MM.1S (cell line): ENCODE measurements at regions not wholly inside any gene's neighbourhood (a gene's known extent, or its start where the extent isn't known, plus 50 kb on each side); places are given as distances from the start of the nearest gene placed in this dataset.

Experiments
- DNase-seq: peaks from one replicate; pipeline ENCODE4 v3.0.0-alpha.2; 2015
- H2AFZ ChIP-seq: fragments of 300-600 bp; sonication (generic); 2 replicates; pipeline ENCODE4 v1.6.0; 2016; ENCODE audit warnings: antibody characterized with exemption, low read length
- H3F3A ChIP-seq: fragments of 300-600 bp; sonication (generic); 2 replicates; pipeline ENCODE4 v1.6.1; 2016; ENCODE audit warnings: mild to moderate bottlenecking, antibody characterized with exemption, low read length, moderate library complexity, mixed read lengths; ENCODE audit not compliant: insufficient read depth
- H3K27ac ChIP-seq: fragments of 300-600 bp; sonication (generic); 2 replicates; pipeline ENCODE4 v1.5.1; 2016; ENCODE audit warnings: mild to moderate bottlenecking, low read length
- H3K27me3 ChIP-seq: fragments of 300-600 bp; sonication (generic); replicated peaks from 2 replicates; pipeline ENCODE4 v1.6.0; 2016; ENCODE audit warnings: low read length; ENCODE audit not compliant: insufficient read depth
- H3K36me3 ChIP-seq: fragments of 300-600 bp; sonication (generic); replicated peaks from 2 replicates; pipeline ENCODE4 v1.6.1; 2016; ENCODE audit warnings: mild to moderate bottlenecking, low read length, mixed read lengths; ENCODE audit not compliant: insufficient read depth
- H3K4me1 ChIP-seq: fragments of 300-600 bp; sonication (generic); 2 replicates; pipeline ENCODE4 v1.6.1; 2016; ENCODE audit warnings: low read length, mixed read lengths
- H3K4me2 ChIP-seq: fragments of 300-600 bp; sonication (generic); 2 replicates; pipeline ENCODE4 v1.6.0; 2016; ENCODE audit warnings: low read depth, low read length
- H3K4me3 ChIP-seq: fragments of 300-600 bp; sonication (generic); 2 replicates; pipeline ENCODE4 v1.5.1; 2016; ENCODE audit warnings: low read length, mixed read lengths
- H3K79me2 ChIP-seq: fragments of 300-600 bp; sonication (generic); 2 replicates; pipeline ENCODE4 v1.6.1; 2016; ENCODE audit warnings: mixed run types, low read length, mixed read lengths
- H3K9ac ChIP-seq: fragments of 300-600 bp; sonication (generic); 2 replicates; pipeline ENCODE4 v1.6.1; 2016; ENCODE audit warnings: low read length, mixed read lengths
- H3K9me2 ChIP-seq: fragments of 300-600 bp; sonication (generic); replicated peaks from 2 replicates; pipeline ENCODE4 v1.6.1; 2016; ENCODE audit warnings: mild to moderate bottlenecking, low read length, mixed read lengths; ENCODE audit not compliant: insufficient read depth
- H3K9me3 ChIP-seq: fragments of 300-600 bp; sonication (generic); replicated peaks from 2 replicates; pipeline ENCODE4 v1.6.1; 2016; ENCODE audit warnings: mild to moderate bottlenecking, low read length, mixed read lengths; ENCODE audit not compliant: insufficient read depth
- H4K20me1 ChIP-seq: fragments of 300-600 bp; sonication (generic); 2 replicates; pipeline ENCODE4 v1.6.1; 2016; ENCODE audit warnings: mild to moderate bottlenecking, low read length, moderate library complexity, mixed read lengths; ENCODE audit not compliant: insufficient read depth
- EZH2 ChIP-seq: fragments of 300-600 bp; sonication (generic); optimal IDR thresholded peaks from 2 replicates; pipeline ENCODE3; 2017; ENCODE audit warnings: low read depth, mild to moderate bottlenecking, antibody characterized with exemption, low read length, mixed read lengths
- EZH2phosphoT487 ChIP-seq: fragments of 300-600 bp; sonication (generic); IDR thresholded peaks from 2 replicates; pipeline ENCODE4 v1.6.1; 2018; ENCODE audit warnings: antibody characterized with exemption, low read length
- TF ChIP-seq, protein P1 (sequence below): fragments of 300-600 bp; sonication (generic); IDR thresholded peaks from 2 replicates; pipeline ENCODE4 v1.5.1; 2016; ENCODE audit warnings: antibody characterized with exemption, low read length, mixed read lengths

DNA sequence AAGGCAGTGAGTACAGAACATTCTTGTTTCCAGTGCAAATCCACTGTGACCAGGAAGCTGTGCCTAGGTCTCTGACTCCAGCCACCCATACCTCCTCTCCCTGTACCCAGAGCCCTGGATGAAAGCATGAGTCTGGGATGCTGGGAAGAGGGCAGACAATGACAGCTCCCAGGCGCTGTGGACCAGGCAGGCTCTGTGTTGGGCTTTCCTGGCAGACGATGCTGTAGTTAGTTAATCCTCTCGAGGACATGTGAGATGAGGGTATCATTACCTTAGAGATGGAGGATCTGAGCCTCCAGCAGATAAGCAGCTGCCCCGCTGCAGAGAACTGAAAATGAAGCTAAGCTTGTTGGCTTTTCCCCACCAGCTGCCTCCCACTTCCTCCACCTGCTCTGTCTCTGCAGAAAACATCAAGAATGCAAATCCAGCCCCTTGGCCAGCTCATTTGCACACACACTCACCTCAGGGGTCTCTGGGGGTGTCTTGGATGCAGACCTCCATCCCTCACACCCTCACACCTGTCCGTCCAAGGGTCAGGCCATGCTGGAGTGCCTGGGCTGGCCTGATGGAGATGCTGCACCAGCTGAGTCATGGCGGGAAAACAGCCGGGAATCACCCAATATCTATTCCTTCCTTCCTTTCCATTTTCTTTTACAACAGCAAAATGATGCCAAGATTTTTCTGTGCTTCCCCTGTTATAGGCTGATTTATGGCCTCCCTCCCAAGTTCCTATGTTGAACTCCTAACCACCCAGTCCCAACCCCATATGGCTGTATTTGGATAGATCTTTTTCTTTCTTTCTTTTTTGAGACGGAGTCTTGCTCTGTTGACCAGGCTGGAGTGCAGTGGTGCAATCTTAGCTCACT is 94.9 kb upstream of the SEPTIN5 start:
- Histone ChIP-seq H3K4me2 (peak overlapping the region; percentile 47), H3K27ac (no peak overlapping the region), H3K9ac (no peak overlapping the region), H3K36me3 (no peaks in the 10 kb centered on the region), H3K4me3 (no peak overlapping the region), H3K27me3 (peaks cover 30% of the 10 kb centered on the region), H3K9me3 (no peaks in the 10 kb centered on the region), H3K79me2 (no peaks in the 10 kb centered on the region), H3K9me2 (no peaks in the 10 kb centered on the region), H3K4me1 (peaks cover 14% of the 10 kb centered on the region), H4K20me1 (no peaks in the 10 kb centered on the region), H3F3A (no peaks in the 10 kb centered on the region), H2AFZ (0 out of 2 replicates have a peak overlapping the region, but pooled peaks have one; percentile 36)
- DNase-seq, result peak; percentile 34
- TF ChIP-seq EZH2phosphoT487 (no peak), EZH2 (no peak)
- TF ChIP-seq, protein P1, sequence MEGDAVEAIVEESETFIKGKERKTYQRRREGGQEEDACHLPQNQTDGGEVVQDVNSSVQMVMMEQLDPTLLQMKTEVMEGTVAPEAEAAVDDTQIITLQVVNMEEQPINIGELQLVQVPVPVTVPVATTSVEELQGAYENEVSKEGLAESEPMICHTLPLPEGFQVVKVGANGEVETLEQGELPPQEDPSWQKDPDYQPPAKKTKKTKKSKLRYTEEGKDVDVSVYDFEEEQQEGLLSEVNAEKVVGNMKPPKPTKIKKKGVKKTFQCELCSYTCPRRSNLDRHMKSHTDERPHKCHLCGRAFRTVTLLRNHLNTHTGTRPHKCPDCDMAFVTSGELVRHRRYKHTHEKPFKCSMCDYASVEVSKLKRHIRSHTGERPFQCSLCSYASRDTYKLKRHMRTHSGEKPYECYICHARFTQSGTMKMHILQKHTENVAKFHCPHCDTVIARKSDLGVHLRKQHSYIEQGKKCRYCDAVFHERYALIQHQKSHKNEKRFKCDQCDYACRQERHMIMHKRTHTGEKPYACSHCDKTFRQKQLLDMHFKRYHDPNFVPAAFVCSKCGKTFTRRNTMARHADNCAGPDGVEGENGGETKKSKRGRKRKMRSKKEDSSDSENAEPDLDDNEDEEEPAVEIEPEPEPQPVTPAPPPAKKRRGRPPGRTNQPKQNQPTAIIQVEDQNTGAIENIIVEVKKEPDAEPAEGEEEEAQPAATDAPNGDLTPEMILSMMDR, result no peak

DNA sequence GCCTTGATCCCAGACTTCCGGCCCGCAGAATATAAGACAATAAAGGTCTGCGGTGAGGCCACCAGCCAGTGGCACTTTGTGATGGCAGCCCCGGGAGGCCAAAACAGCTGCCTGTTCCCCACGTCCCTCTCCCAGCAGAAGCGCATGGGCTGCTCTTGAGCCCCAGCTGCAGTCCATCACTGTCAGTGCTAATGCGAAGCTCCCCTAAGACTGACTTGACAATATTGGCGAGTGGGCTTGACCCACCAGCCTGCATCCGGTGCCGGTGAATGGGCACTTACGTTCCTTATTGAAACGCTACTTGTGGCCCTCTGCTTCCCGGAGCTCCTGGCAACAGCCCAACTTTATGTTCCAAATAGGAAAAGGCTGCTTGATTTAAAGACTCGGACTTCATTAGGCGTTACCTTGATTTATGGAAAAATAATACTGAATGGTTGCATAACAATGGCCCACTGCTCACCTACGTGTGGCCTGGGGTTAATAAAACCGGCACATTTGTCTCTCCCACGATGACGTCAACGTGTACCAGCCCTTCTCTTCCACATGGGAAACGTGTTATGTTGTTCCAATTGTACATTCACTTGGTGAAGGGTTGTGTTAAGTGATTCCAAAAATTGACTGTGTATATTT is 93.4 kb upstream of the SEPTIN5 start:
- Histone ChIP-seq H2AFZ (no peak overlapping the region), H3K9me2 (no peaks in the 10 kb centered on the region), H3F3A (no peaks in the 10 kb centered on the region), H3K27ac (no peak overlapping the region), H3K4me2 (no peak overlapping the region), H3K9me3 (no peaks in the 10 kb centered on the region), H4K20me1 (no peaks in the 10 kb centered on the region), H3K36me3 (no peaks in the 10 kb centered on the region), H3K79me2 (no peaks in the 10 kb centered on the region), H3K9ac (no peak overlapping the region), H3K4me1 (peaks cover 14% of the 10 kb centered on the region), H3K4me3 (no peak overlapping the region), H3K27me3 (peaks cover 16% of the 10 kb centered on the region)
- no peak for DNase-seq
- no peak for TF ChIP-seq EZH2phosphoT487
- no peak for TF ChIP-seq EZH2
- TF ChIP-seq, protein P1, result no peak

- Histone ChIP-seq H3F3A (no peaks in the 10 kb centered on the region), H3K4me2 (no peak overlapping the region), H3K9me2 (no peaks in the 10 kb centered on the region), H3K9ac (no peak overlapping the region), H3K79me2 (no peaks in the 10 kb centered on the region), H3K27ac (no peak overlapping the region), H2AFZ (no peak overlapping the region), H3K4me3 (no peak overlapping the region), H3K4me1 (peaks cover 14% of the 10 kb centered on the region), H3K36me3 (no peaks in the 10 kb centered on the region), H3K27me3 (peaks cover 13% of the 10 kb centered on the region), H3K9me3 (no peaks in the 10 kb centered on the region), H4K20me1 (no peaks in the 10 kb centered on the region)
- TF ChIP-seq EZH2phosphoT487, result no peak
- TF ChIP-seq, protein P1, result no peak
- TF ChIP-seq EZH2, result no peak
- DNase-seq, result no peak
Measured at GRCh38 chr22:19621373-19622060, 92.8 kb upstream of the SEPTIN5 start.
